KMS-11 (cell line): ENCODE measurements at regions not wholly inside any gene's neighbourhood (a gene's known extent, or its start where the extent isn't known, plus 50 kb on each side); places are given as distances from the start of the nearest gene placed in this dataset.

Experiments
- H2AFZ ChIP-seq: fragments of 200-600 bp; sonication (generic); 2 replicates; pipeline ENCODE4 v1.6.1; 2016; ENCODE audit warnings: antibody characterized with exemption, mixed run types, low read depth
- H3K27ac ChIP-seq: fragments of 200-600 bp; sonication (generic); 2 replicates; pipeline ENCODE4 v1.6.1; 2016; ENCODE audit warnings: mild to moderate bottlenecking, mixed run types
- H3K27me3 ChIP-seq: fragments of 200-600 bp; sonication (generic); 2 replicates; pipeline ENCODE4 v1.6.1; 2017; ENCODE audit warnings: mild to moderate bottlenecking, low read depth, mixed run types, moderate library complexity; ENCODE audit not compliant: insufficient read depth
- H3K36me3 ChIP-seq: fragments of 200-600 bp; sonication (generic); 2 replicates; pipeline ENCODE4 v1.6.1; 2017; ENCODE audit warnings: mild to moderate bottlenecking, mixed run types; ENCODE audit not compliant: insufficient read depth
- H3K4me1 ChIP-seq: fragments of 200-600 bp; sonication (generic); 2 replicates; pipeline ENCODE4 v1.6.1; 2016; ENCODE audit warnings: mild to moderate bottlenecking, low read depth, mixed run types; ENCODE audit not compliant: poor library complexity, severe bottlenecking
- H3K4me2 ChIP-seq: fragments of 200-600 bp; sonication (generic); 2 replicates; pipeline ENCODE4 v1.7.0; 2016; ENCODE audit warnings: mild to moderate bottlenecking, mixed run types
- H3K4me3 ChIP-seq: fragments of 200-600 bp; sonication (generic); IDR thresholded peaks from 2 replicates; pipeline ENCODE4 v1.6.1; 2017; ENCODE audit warnings: low read depth, low read length, mixed read lengths; ENCODE audit not compliant: insufficient read depth
- H3K79me2 ChIP-seq: fragments of 200-600 bp; sonication (generic); 2 replicates; pipeline ENCODE4 v1.6.1; 2016; ENCODE audit warnings: low read depth, mixed run types; ENCODE audit not compliant: insufficient read depth
- H3K9ac ChIP-seq: fragments of 200-600 bp; sonication (generic); 2 replicates; pipeline ENCODE4 v1.6.1; 2016; ENCODE audit warnings: mild to moderate bottlenecking, mixed run types
- H4K20me1 ChIP-seq: fragments of 200-600 bp; sonication (generic); 2 replicates; pipeline ENCODE4 v1.6.1; 2016; ENCODE audit warnings: mild to moderate bottlenecking, mixed run types; ENCODE audit not compliant: insufficient read depth
- CTCF ChIP-seq: fragments of 200-600 bp; sonication (generic); conservative IDR thresholded peaks from 2 replicates; pipeline ENCODE4 v1.6.1; 2017; ENCODE audit warnings: low read depth, mild to moderate bottlenecking, antibody characterized with exemption, low read length, moderate library complexity, mixed read lengths

DNA sequence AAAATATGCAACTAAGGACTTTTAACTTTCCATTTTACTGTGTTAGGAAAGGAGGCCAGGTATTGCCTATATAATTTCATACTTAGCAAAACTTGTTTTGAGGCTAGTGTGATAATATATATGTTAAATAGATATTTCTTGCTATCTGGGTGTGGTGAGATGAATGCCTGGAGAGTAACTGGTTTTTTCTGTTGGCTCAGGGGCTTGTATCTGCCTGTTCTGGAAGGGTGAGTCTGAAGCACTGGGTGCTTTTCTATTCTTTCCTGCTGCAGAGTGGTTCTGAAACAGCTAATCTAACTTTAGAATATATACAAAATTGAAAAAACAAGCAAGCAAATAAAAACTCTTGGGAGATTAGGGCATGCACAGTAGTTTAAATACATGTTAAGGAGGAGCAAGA is 64.6 kb upstream of the MYCBP2 start:
- Histone ChIP-seq H3K9ac (no peak overlapping the region), H3K4me1 (no peaks in the 10 kb centered on the region), H4K20me1 (no peaks in the 10 kb centered on the region), H3K36me3 (no peaks in the 10 kb centered on the region), H3K79me2 (no peaks in the 10 kb centered on the region), H2AFZ (no peak overlapping the region), H3K4me2 (no peak overlapping the region), H3K27me3 (no peaks in the 10 kb centered on the region), H3K4me3 (no peak overlapping the region), H3K27ac (no peak overlapping the region)
- TF ChIP-seq CTCF, result no peak

DNA sequence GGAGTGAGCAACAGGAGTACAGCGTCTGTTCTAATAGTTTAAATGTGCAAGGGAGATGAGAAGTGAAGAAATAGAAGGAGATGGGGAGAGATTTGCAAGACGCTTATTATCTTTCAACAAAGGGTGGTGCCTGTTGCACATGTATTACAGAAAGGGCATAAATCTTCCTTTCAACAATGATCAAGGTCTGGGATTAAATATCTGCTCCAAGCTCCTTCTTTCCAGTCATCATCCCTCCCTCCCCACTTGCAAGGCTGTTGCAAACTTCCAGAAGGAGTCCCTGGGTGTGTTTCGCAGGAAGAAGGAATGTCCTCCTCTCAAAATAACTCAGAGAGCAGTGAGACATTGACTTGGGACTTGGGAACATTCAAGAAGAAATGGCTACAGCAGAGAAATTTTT is 63.5 kb upstream of the MYCBP2 start:
- no peaks in the 10 kb centered on the region for H3K36me3 ChIP-seq
- no peaks in the 10 kb centered on the region for H4K20me1 ChIP-seq
- no peaks in the 10 kb centered on the region for H3K4me1 ChIP-seq
- TF ChIP-seq CTCF, result no peak
- H3K9ac ChIP-seq, result no peak overlapping the region
- no peak overlapping the region for H3K4me3 ChIP-seq
- H3K27me3 ChIP-seq, result no peaks in the 10 kb centered on the region
- no peak overlapping the region for H2AFZ ChIP-seq
- no peak overlapping the region for H3K27ac ChIP-seq
- H3K4me2 ChIP-seq, result no peak overlapping the region
- H3K79me2 ChIP-seq, result no peaks in the 10 kb centered on the region

DNA sequence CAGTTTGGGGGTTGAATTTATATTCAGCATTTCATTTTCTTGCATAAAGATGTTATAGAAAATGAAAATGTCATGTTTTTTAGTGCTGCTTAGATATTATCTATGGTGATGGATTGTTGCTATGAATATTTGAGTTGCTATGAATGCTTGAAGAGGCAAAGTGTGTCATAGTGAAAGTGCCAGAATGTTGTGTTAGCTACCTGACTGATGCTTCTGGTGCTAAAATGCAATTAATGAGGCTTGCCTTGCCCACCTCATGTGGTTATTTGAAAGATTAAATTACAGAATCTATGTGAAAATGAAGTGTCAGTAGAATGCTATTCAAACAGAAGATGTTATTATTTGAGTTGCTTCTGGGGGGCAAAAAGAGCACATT is 62.7 kb upstream of the MYCBP2 start:
- no peak overlapping the region for H3K4me3 ChIP-seq
- TF ChIP-seq CTCF, result no peak
- H3K9ac ChIP-seq, result no peak overlapping the region
- H3K79me2 ChIP-seq, result no peaks in the 10 kb centered on the region
- no peaks in the 10 kb centered on the region for H4K20me1 ChIP-seq
- no peak overlapping the region for H3K27ac ChIP-seq
- H3K27me3 ChIP-seq, result no peaks in the 10 kb centered on the region
- no peaks in the 10 kb centered on the region for H3K36me3 ChIP-seq
- H2AFZ ChIP-seq, result no peak overlapping the region
- no peak overlapping the region for H3K4me2 ChIP-seq
- no peaks in the 10 kb centered on the region for H3K4me1 ChIP-seq

DNA sequence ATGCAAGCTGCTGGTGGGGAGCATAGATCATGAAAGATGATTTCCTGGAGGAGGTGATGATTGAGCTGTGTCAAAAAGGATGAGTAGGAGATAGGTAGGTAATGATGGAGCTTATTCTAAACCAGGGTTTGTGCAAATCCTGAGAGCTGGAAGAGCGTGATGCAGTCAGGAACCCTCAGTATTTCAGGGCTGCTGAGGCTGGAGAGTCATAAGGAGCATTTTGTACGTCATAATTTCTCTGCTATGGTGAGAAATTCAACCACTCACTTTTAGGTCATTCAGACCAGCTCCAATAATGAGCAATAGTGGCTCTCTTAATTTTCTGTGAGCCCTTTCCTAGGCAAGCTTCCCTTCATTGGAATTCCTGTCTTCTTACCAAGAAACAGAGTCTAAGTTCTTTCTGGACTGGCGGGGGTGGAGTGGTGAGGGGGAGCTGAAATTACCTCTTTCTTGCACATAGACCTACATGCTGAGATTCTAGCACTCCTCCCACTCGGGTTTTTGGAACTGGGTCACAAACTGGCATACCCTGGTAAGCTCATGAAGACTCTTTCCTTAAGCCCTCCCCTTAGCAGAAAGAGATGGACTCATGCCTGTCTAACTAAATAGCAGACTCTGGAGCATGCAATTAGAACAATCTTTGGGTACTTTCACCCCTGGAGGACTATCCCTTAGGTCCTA is 62.2 kb upstream of the MYCBP2 start:
- H3K79me2 ChIP-seq, result no peaks in the 10 kb centered on the region
- no peak overlapping the region for H3K4me3 ChIP-seq
- H3K27ac ChIP-seq, result no peak overlapping the region
- H3K27me3 ChIP-seq, result no peaks in the 10 kb centered on the region
- no peaks in the 10 kb centered on the region for H3K4me1 ChIP-seq
- no peak for TF ChIP-seq CTCF
- H3K36me3 ChIP-seq, result no peaks in the 10 kb centered on the region
- no peak overlapping the region for H2AFZ ChIP-seq
- H3K9ac ChIP-seq, result no peak overlapping the region
- H3K4me2 ChIP-seq, result no peak overlapping the region
- no peaks in the 10 kb centered on the region for H4K20me1 ChIP-seq
